Immature natural killer cell (primary cell): ENCODE measurements at regions not wholly inside any gene's neighbourhood (a gene's known extent, or its start where the extent isn't known, plus 50 kb on each side); places are given as distances from the start of the nearest gene placed in this dataset.
"Not testable (repeated sequence)": the region's sequence is repeated elsewhere in the genome, so short reads cannot be mapped to it uniquely, and the experiment has no call there.

Source experiments
- DNase-seq, 3 donors: peaks; one replicate each; pipeline ENCODE4 v3.0.0; 2022; ENCODE audit warnings: mixed read lengths in 1 of 3
- H3K27ac Mint-ChIP-seq, 6 donors: one replicate each; pipeline ENCODE4 v1.8.0; 2020; ENCODE audit warnings: mixed read lengths in 6 of 6, mild to moderate bottlenecking in 5 of 6, inconsistent platforms in 4 of 6, moderate library complexity in 3 of 6
- H3K27me3 Mint-ChIP-seq, 3 donors: one replicate each; pipeline ENCODE4 v1.8.0; 2020 to 2021; ENCODE audit warnings: low read depth in 3 of 3, mild to moderate bottlenecking in 3 of 3, mixed read lengths in 3 of 3, moderate library complexity in 3 of 3, inconsistent platforms in 1 of 3
- H3K36me3 Mint-ChIP-seq, 3 donors: one replicate each; pipeline ENCODE4 v1.8.0; 2020; ENCODE audit warnings: mixed read lengths in 3 of 3, inconsistent platforms in 2 of 3, mild to moderate bottlenecking in 2 of 3
- H3K4me1 Mint-ChIP-seq, 2 donors: one replicate each; pipeline ENCODE4 v1.8.0; 2020; ENCODE audit warnings: inconsistent platforms in 2 of 2, mild to moderate bottlenecking in 2 of 2, mixed read lengths in 2 of 2, moderate library complexity in 1 of 2
- H3K4me3 Mint-ChIP-seq, 5 donors: one replicate each; pipeline ENCODE4 v1.8.0; 2020; ENCODE audit warnings: mild to moderate bottlenecking in 5 of 5, mixed read lengths in 5 of 5, inconsistent platforms in 3 of 5, moderate library complexity in 3 of 5
- H3K9me3 Mint-ChIP-seq, 6 donors: one replicate each; pipeline ENCODE4 v1.8.0; 2020; ENCODE audit warnings: mild to moderate bottlenecking in 6 of 6, mixed read lengths in 6 of 6, inconsistent platforms in 4 of 6, moderate library complexity in 3 of 6

GRCh38 chr11:25776238-25776637 lies 555.7 kb upstream of the ANO3 start:
- Mint-ChIP-seq H3K27ac (no peak overlapping the region), H3K36me3 (no peaks in the 10 kb centered on the region), H3K27me3 (peaks cover 0 to 2% (median 0%) of the 10 kb centered on the region in 3 donors), H3K9me3 (peaks cover 0 to 16% (median 3%) of the 10 kb centered on the region in 6 donors), H3K4me1 (no peaks in the 10 kb centered on the region), H3K4me3 (no peak overlapping the region)
- DNase-seq: no peak

- no peak for DNase-seq
- H3K9me3 Mint-ChIP-seq: peaks cover 2 to 21% (median 5%) of the 10 kb centered on the region in 6 donors
- H3K36me3 Mint-ChIP-seq: no peaks in the 10 kb centered on the region
- H3K27me3 Mint-ChIP-seq: peaks cover 0 to 2% (median 0%) of the 10 kb centered on the region in 3 donors
- no peaks in the 10 kb centered on the region for H3K4me1 Mint-ChIP-seq
- H3K27ac Mint-ChIP-seq: no peak overlapping the region
- H3K4me3 Mint-ChIP-seq: no peak overlapping the region
Observed at GRCh38 chr11:25777343-25777742, 554.6 kb upstream of the ANO3 start.

GRCh38 chr11:25779033-25779432 lies 552.9 kb upstream of the ANO3 start:
- Mint-ChIP-seq H3K36me3 (no peaks in the 10 kb centered on the region), H3K4me1 (no peaks in the 10 kb centered on the region), H3K27me3 (peaks cover 0 to 2% (median 0%) of the 10 kb centered on the region in 3 donors), H3K4me3 (no peak overlapping the region), H3K27ac (no peak overlapping the region), H3K9me3 (peaks cover 2 to 35% (median 7%) of the 10 kb centered on the region in 6 donors)
- no peak for DNase-seq

DNA sequence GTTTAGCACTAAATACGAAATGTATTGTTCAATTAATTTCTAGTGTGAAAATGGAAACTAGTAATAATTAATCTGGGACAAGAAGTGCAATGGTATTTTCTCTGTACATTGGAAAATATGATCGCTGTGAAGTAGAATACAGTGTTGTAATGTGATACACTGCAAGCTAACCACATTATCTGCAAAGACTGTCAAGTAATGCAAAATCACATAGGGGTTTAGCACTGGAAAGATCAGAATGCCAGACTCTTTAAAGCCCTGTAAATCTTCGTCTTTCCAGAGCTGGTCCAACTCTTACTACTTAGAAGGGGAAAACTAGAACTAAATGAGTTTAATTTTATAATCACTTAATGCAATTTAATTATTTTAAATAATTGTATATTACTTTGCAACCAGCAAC lies 544.5 kb upstream of the ANO3 start:
- no peak overlapping the region for H3K4me3 Mint-ChIP-seq
- no peaks in the 10 kb centered on the region for H3K36me3 Mint-ChIP-seq
- no peaks in the 10 kb centered on the region for H3K4me1 Mint-ChIP-seq
- H3K27me3 Mint-ChIP-seq: no peaks in the 10 kb centered on the region
- DNase-seq: no peak
- no peak overlapping the region for H3K27ac Mint-ChIP-seq
- H3K9me3 Mint-ChIP-seq: peaks cover 0 to 33% (median 12%) of the 10 kb centered on the region in 6 donors

- H3K9me3 Mint-ChIP-seq: peaks cover 0 to 29% (median 7%) of the 10 kb centered on the region in 6 donors
Observed at GRCh38 chr11:25790396-25790795, 541.5 kb upstream of the ANO3 start.

DNA sequence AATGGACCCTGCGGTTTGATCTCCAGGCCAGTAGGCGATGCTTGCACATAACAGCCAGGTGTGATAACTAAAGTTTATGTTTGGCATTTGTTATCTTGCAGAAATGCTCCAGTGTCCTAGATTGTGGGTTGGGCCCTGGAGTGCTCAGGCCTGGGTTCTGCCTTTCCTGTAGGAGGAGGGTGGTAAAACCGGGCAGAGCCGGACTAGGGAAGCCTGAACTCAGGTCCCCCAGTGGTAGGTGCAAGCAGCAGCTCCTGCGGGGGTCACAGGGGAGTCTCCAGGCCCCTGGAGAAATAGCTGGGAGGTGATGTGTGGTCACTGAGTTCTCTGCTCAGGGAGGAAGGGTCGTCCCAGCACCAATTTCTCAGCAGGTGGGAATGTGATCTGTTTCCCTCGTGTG lies 538.3 kb upstream of the ANO3 start:
- Mint-ChIP-seq H3K4me1 (no peaks in the 10 kb centered on the region), H3K27ac (no peak overlapping the region), H3K4me3 (no peak overlapping the region), H3K27me3 (no peaks in the 10 kb centered on the region), H3K9me3 (peaks cover 3 to 30% (median 12%) of the 10 kb centered on the region in 6 donors), H3K36me3 (no peaks in the 10 kb centered on the region)
- no peak for DNase-seq

More at GRCh38 chr11:25790396-25790795, 541.5 kb upstream of the ANO3 start:
- H3K4me3 Mint-ChIP-seq: no peak overlapping the region
- H3K27ac Mint-ChIP-seq: no peak overlapping the region
- no peaks in the 10 kb centered on the region for H3K4me1 Mint-ChIP-seq
- H3K36me3 Mint-ChIP-seq: no peaks in the 10 kb centered on the region
- no peak for DNase-seq
- H3K27me3 Mint-ChIP-seq: no peaks in the 10 kb centered on the region

DNA sequence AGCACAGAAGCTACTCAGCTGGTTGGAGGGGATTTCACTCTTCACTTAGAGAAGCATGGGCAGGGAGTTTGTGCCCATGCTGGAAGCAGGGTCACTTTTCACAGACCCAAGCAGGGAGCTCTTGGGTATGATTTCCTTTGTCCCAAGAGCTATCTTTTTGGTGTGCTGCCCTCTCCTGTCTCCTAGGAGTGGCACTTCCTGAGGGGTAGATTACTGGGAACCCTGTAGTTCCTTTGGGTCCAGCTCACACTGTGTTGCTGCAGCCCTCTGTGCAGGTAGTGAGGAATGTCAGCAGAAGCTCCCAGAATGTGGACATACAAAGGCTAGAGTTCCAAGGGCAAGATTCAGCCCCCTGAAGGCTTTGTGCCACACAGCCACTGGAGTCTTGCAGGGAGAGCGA lies 537.1 kb upstream of the ANO3 start:
- H3K27me3 Mint-ChIP-seq: no peaks in the 10 kb centered on the region
- no peaks in the 10 kb centered on the region for H3K36me3 Mint-ChIP-seq
- DNase-seq: no peak
- no peaks in the 10 kb centered on the region for H3K4me1 Mint-ChIP-seq
- H3K4me3 Mint-ChIP-seq: no peak overlapping the region
- H3K9me3 Mint-ChIP-seq: peaks cover 4 to 24% (median 12%) of the 10 kb centered on the region in 6 donors
- H3K27ac Mint-ChIP-seq: no peak overlapping the region

- Mint-ChIP-seq H3K27ac (no peak overlapping the region), H3K4me1 (no peaks in the 10 kb centered on the region), H3K9me3 (peaks cover 3 to 14% (median 5%) of the 10 kb centered on the region in 6 donors), H3K36me3 (peaks cover 0 to 2% (median 0%) of the 10 kb centered on the region in 3 donors), H3K27me3 (peaks cover 0 to 1% (median 0%) of the 10 kb centered on the region in 3 donors), H3K4me3 (no peak overlapping the region)
- DNase-seq: no peak
Observed at GRCh38 chr11:25816411-25816810, 515.5 kb upstream of the ANO3 start.

DNA sequence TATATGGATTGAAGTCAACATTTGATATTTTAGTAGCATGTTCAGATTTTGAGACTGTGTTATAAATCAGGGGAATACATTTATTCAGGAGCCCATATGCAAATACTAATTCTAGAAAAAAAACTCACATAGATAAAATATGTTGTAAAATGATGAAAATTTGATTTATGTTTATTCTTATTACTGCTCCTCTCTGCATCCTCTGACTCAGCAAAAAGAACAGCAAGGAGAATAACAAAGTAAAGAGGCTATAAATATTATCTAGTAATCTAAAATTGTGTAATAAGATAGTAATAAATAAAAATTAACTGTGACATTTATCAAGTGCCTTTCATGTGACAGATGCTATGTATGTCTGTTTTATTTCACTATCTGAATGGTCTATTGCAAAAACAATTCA lies 507.2 kb upstream of the ANO3 start:
- DNase-seq: no peak
- no peaks in the 10 kb centered on the region for H3K27me3 Mint-ChIP-seq
- H3K4me1 Mint-ChIP-seq: no peaks in the 10 kb centered on the region
- H3K36me3 Mint-ChIP-seq: peaks cover 0 to 3% (median 0%) of the 10 kb centered on the region in 3 donors
- peaks cover 2 to 18% (median 12%) of the 10 kb centered on the region in 6 donors for H3K9me3 Mint-ChIP-seq
- no peak overlapping the region for H3K4me3 Mint-ChIP-seq
- no peak overlapping the region for H3K27ac Mint-ChIP-seq

GRCh38 chr11:25831485-25831884 lies 500.4 kb upstream of the ANO3 start:
- H3K27me3 Mint-ChIP-seq, DNase-seq, H3K36me3 Mint-ChIP-seq, H3K27ac Mint-ChIP-seq, H3K4me1 Mint-ChIP-seq, H3K4me3 Mint-ChIP-seq: not testable (repeated sequence)
- H3K9me3 Mint-ChIP-seq: peaks cover 7 to 36% (median 17%) of the 10 kb centered on the region in 6 donors

- H3K4me3 Mint-ChIP-seq: no peak overlapping the region
- no peak overlapping the region for H3K27ac Mint-ChIP-seq
- H3K27me3 Mint-ChIP-seq: peaks cover 0 to 2% (median 0%) of the 10 kb centered on the region in 3 donors
- DNase-seq: no peak
- H3K36me3 Mint-ChIP-seq: no peaks in the 10 kb centered on the region
- H3K9me3 Mint-ChIP-seq: peaks cover 0 to 31% (median 11%) of the 10 kb centered on the region in 6 donors
- no peaks in the 10 kb centered on the region for H3K4me1 Mint-ChIP-seq
Observed at GRCh38 chr11:25838918-25839625, 492.9 kb upstream of the ANO3 start.

DNA sequence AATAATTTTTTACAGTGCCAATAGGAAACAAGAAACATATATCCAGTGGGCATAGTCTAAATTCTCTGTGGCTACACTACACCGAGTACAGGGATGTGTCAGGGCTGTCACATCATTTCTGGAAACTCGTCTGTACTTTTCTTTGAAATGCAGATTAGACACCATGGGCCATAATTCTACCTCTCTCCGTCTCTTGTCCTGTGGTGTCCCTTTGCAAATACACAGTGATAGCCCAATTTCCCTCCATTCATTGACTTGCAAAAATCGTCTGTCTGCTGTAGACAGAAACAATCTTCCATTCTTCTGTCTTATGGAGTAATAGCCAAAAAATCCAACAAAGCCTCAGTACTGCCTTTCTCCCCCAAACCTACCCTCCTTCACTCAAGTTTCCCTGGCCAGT lies 487.1 kb upstream of the ANO3 start:
- Mint-ChIP-seq H3K36me3 (peaks cover 0 to 3% (median 0%) of the 10 kb centered on the region in 3 donors), H3K9me3 (peaks cover 9 to 55% (median 23%) of the 10 kb centered on the region in 6 donors), H3K4me1 (no peaks in the 10 kb centered on the region), H3K27ac (no peak overlapping the region), H3K4me3 (no peak overlapping the region), H3K27me3 (peaks cover 0 to 4% (median 2%) of the 10 kb centered on the region in 3 donors)
- no peak for DNase-seq

DNA sequence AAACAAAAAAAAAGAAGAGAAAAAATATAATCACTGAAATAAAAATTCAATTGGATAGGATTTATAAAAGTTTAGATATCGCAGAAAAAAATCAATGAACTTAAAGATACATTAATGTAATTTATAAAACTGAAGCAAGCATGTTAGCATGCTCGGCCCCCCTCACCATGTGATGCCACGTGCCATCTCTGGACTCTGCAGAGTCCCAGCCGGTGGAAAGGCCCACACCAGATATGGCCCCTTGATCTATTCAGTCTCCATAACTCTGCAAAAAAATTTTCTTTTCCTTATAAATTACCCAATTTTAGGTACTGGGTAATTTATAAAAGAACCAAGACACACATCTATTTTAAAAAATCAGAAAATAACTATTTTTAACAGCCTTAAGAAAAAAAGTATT lies 476.0 kb upstream of the ANO3 start:
- H3K27ac Mint-ChIP-seq: no peak overlapping the region
- no peaks in the 10 kb centered on the region for H3K4me1 Mint-ChIP-seq
- H3K27me3 Mint-ChIP-seq: peaks cover 0 to 3% (median 0%) of the 10 kb centered on the region in 3 donors
- no peak for DNase-seq
- no peak overlapping the region for H3K4me3 Mint-ChIP-seq
- H3K36me3 Mint-ChIP-seq: no peaks in the 10 kb centered on the region
- peaks cover 4 to 30% (median 9%) of the 10 kb centered on the region in 6 donors for H3K9me3 Mint-ChIP-seq

- no peak for DNase-seq
- H3K4me3 Mint-ChIP-seq: no peak overlapping the region
- no peaks in the 10 kb centered on the region for H3K4me1 Mint-ChIP-seq
- H3K27ac Mint-ChIP-seq: no peak overlapping the region
- peaks cover 0 to 3% (median 0%) of the 10 kb centered on the region in 3 donors for H3K27me3 Mint-ChIP-seq
- peaks cover 2 to 24% (median 5%) of the 10 kb centered on the region in 6 donors for H3K9me3 Mint-ChIP-seq
- H3K36me3 Mint-ChIP-seq: no peaks in the 10 kb centered on the region
Observed at GRCh38 chr11:25859776-25860175, 472.2 kb upstream of the ANO3 start.
